ENCODE measurements at regions not wholly inside any gene's neighbourhood (a gene's known extent, or its start where the extent isn't known, plus 50 kb on each side); places are given as distances from the start of the nearest gene placed in this dataset.

DNA sequence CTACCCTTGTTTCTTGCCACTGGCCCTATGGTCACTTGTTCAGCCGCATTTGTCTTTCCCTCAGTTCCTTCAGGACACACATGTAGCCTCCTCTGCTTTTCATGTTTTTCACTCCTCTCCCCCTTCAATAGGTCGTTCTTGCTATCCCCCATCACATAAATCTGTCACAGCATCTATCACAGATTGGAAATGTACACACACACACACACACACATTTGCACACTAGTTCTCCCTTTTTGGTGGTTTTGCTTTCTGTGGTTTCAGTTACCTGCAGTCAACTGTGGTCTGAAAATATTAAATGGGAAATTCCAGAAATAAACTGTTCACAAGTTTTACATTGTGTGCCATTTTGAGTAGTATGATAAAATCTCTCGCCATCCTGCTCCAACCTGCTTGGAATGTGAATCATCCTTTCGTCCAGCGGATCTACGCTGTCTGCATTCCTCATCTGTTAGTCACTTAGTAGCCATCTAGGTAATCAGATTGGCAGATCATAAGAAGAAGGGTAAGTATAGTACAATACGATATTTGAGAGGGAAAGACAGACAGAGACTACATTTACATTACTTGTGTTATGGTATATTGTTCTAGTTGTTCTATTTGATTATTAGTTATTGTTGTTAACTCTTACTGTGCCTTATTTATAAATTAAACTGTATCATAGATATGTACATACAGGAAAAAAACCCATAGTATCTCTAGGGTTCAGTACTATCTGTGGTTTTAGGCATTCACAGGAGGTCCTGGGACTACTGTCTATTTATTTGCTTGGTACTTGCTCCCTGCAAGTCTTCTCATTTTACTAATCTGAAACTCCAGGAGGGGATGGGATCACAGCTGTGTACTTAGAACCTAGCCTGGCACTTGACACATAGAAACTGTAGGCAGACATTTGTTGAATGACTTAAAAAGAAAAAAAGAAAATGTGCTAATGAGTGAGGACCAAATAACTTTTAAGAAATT, 86.1 kb upstream of the PNPT1 start:
- H3K9ac ChIP-seq (ENCODE audit: low read depth, low read length, poor library complexity), result no peak overlapping the region
- H3K4ac ChIP-seq (ENCODE audit: low read length), result no peak overlapping the region
- H3K18ac ChIP-seq (ENCODE audit: low read length), result no peak overlapping the region
- no peak overlapping the region for H4K8ac ChIP-seq (ENCODE audit: low read depth, low read length)
- H3K4me2 ChIP-seq (ENCODE audit: insufficient read depth, low read length, poor library complexity, severe bottlenecking), result no peak overlapping the region
- H3K23ac ChIP-seq (ENCODE audit: low read depth, low read length, poor library complexity), result no peak overlapping the region
- no CpG with 5 or more reads among the region's 7 CpGs for WGBS, 2 donors (ENCODE audit: extremely low coverage in 2 of 2, insufficient read length in 2 of 2, insufficient replicate concordance in 1 of 2)
- no peak overlapping the region for H2BK5ac ChIP-seq (ENCODE audit: low read length)
- no peak overlapping the region for H2BK120ac ChIP-seq (ENCODE audit: low read depth, low read length)
- no peak overlapping the region for H2BK15ac ChIP-seq (ENCODE audit: low read length)
- H3K79me1 ChIP-seq (ENCODE audit: low read depth, low read length), result no peaks in the 10 kb centered on the region
- no peaks in the 10 kb centered on the region for H3K9me3 ChIP-seq (replicated peaks in 1 of 2; ENCODE audit: control insufficient read depth in 2 of 2, insufficient read depth in 1 of 2, low read depth in 1 of 2, low read length in 2 of 2)
- H3K4me3 ChIP-seq (ENCODE audit: low read length in 2 of 2), result no peak overlapping the region
- no peak overlapping the region for H2AFZ ChIP-seq (ENCODE audit: low read length)
- H3K4me1 ChIP-seq (ENCODE audit: control insufficient read depth in 2 of 2, insufficient read depth in 1 of 2, low read depth in 1 of 2, low read length in 2 of 2), result peaks cover 0 to 2% of the 10 kb centered on the region in 2 donors
- H2BK12ac ChIP-seq (ENCODE audit: low read length), result no peak overlapping the region
- no peak overlapping the region for H2AK5ac ChIP-seq (ENCODE audit: low read depth, low read length)
- peaks cover 0 to 1% (median 0%) of the 10 kb centered on the region in 3 experiments for H3K27me3 ChIP-seq (ENCODE audit: control insufficient read depth in 3 of 3, insufficient read depth in 3 of 3, low read depth in 1 of 3, low read length in 3 of 3)
- no peaks in the 10 kb centered on the region for H3K36me3 ChIP-seq (replicated peaks in 1 of 2; ENCODE audit: control insufficient read depth in 2 of 2, insufficient read depth in 2 of 2, low read length in 2 of 2)
- DNase-seq (ENCODE audit: low spot score), result no peak
- no peak overlapping the region for H3K27ac ChIP-seq (replicated peaks; ENCODE audit: low read length)
- H3K14ac ChIP-seq (ENCODE audit: low read length), result no peak overlapping the region
- no peak overlapping the region for H4K91ac ChIP-seq (ENCODE audit: low read depth, low read length, poor library complexity)

DNA sequence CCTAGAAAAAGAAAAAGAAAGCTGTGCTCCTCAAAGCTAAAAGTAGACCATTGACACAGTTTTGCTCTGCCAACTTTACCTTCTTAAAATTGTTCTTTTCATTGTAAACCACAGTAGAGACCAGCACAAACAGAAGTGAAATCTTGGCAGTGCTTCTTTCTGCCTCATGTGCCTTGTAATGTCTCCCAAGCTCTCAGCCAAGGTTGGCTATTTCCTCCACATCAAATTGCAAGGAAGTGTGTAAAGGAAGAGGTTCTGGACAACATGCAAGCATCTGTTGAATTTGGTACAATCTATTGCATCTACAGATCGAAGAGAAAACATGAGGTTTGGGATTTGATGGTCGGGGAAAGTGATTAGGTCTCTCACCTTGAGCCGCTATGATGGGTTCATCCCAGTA, 83.3 kb upstream of the PNPT1 start:
- Histone ChIP-seq H3K4me2 (ENCODE audit: insufficient read depth, low read length, poor library complexity, severe bottlenecking) (no peak overlapping the region), H3K14ac (ENCODE audit: low read length) (no peak overlapping the region), H3K9ac (ENCODE audit: low read depth, low read length, poor library complexity) (no peak overlapping the region), H2AK5ac (ENCODE audit: low read depth, low read length) (no peak overlapping the region), H3K4me3 (ENCODE audit: low read length in 2 of 2) (no peak overlapping the region), H2BK5ac (ENCODE audit: low read length) (no peak overlapping the region), H3K9me3 (replicated peaks in 1 of 2; ENCODE audit: control insufficient read depth in 2 of 2, insufficient read depth in 1 of 2, low read depth in 1 of 2, low read length in 2 of 2) (no peaks in the 10 kb centered on the region), H2BK12ac (ENCODE audit: low read length) (peak overlapping the region; percentile 65), H3K23ac (ENCODE audit: low read depth, low read length, poor library complexity) (no peak overlapping the region), H3K27ac (replicated peaks; ENCODE audit: low read length) (no peak overlapping the region), H3K4ac (ENCODE audit: low read length) (no peak overlapping the region), H2BK120ac (ENCODE audit: low read depth, low read length) (no peak overlapping the region), H3K79me1 (ENCODE audit: low read depth, low read length) (no peaks in the 10 kb centered on the region), H2BK15ac (ENCODE audit: low read length) (no peak overlapping the region), H3K4me1 (ENCODE audit: control insufficient read depth in 2 of 2, insufficient read depth in 1 of 2, low read depth in 1 of 2, low read length in 2 of 2) (peaks cover 0 to 2% of the 10 kb centered on the region in 2 donors), H3K27me3 (ENCODE audit: control insufficient read depth in 3 of 3, insufficient read depth in 3 of 3, low read depth in 1 of 3, low read length in 3 of 3) (peaks cover 0 to 5% (median 1%) of the 10 kb centered on the region in 3 experiments), H4K91ac (ENCODE audit: low read depth, low read length, poor library complexity) (no peak overlapping the region), H3K36me3 (replicated peaks in 1 of 2; ENCODE audit: control insufficient read depth in 2 of 2, insufficient read depth in 2 of 2, low read length in 2 of 2) (no peaks in the 10 kb centered on the region), H3K18ac (ENCODE audit: low read length) (no peak overlapping the region), H4K8ac (ENCODE audit: low read depth, low read length) (no peak overlapping the region), H2AFZ (ENCODE audit: low read length) (no peak overlapping the region)
- no peak for DNase-seq (ENCODE audit: low spot score)
- WGBS, 2 donors (ENCODE audit: extremely low coverage in 2 of 2, insufficient read length in 2 of 2, insufficient replicate concordance in 1 of 2), result no CpG with 5 or more reads among the region's 3 CpGs

DNA sequence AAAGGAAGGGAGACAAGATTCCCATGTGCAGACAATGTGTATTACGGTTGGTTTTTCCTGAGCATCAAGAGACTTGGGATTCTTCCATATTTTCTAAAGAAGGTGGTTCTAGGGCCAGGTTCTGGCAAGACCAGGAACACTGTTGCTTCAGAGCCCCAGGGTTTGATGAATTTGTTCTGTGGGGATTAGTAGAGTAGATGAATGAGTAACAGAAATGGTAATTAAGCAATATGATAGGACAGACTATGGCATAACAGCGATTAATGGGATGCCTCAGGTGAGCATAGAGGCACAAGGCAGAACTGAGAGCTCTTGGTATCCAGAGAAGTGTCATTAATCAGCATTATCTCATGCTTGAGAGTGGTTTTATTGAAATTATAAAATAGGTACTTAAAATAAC, 82.8 kb upstream of the PNPT1 start:
- H3K4me1 ChIP-seq (ENCODE audit: control insufficient read depth in 2 of 2, insufficient read depth in 1 of 2, low read depth in 1 of 2, low read length in 2 of 2), result peaks cover 0 to 2% of the 10 kb centered on the region in 2 donors
- H3K9ac ChIP-seq (ENCODE audit: low read depth, low read length, poor library complexity), result no peak overlapping the region
- no peak overlapping the region for H3K4me3 ChIP-seq (ENCODE audit: low read length in 2 of 2)
- no peaks in the 10 kb centered on the region for H3K9me3 ChIP-seq (replicated peaks in 1 of 2; ENCODE audit: control insufficient read depth in 2 of 2, insufficient read depth in 1 of 2, low read depth in 1 of 2, low read length in 2 of 2)
- no peak for DNase-seq (ENCODE audit: low spot score)
- no peaks in the 10 kb centered on the region for H3K36me3 ChIP-seq (replicated peaks in 1 of 2; ENCODE audit: control insufficient read depth in 2 of 2, insufficient read depth in 2 of 2, low read length in 2 of 2)
- no peak overlapping the region for H3K4ac ChIP-seq (ENCODE audit: low read length)
- H3K18ac ChIP-seq (ENCODE audit: low read length), result no peak overlapping the region
- H3K14ac ChIP-seq (ENCODE audit: low read length), result no peak overlapping the region
- H2AFZ ChIP-seq (ENCODE audit: low read length), result no peak overlapping the region
- no peak overlapping the region for H4K91ac ChIP-seq (ENCODE audit: low read depth, low read length, poor library complexity)
- H4K8ac ChIP-seq (ENCODE audit: low read depth, low read length), result no peak overlapping the region
- no peak overlapping the region for H3K27ac ChIP-seq (replicated peaks; ENCODE audit: low read length)
- H2BK5ac ChIP-seq (ENCODE audit: low read length), result no peak overlapping the region
- no peaks in the 10 kb centered on the region for H3K79me1 ChIP-seq (ENCODE audit: low read depth, low read length)
- H2BK12ac ChIP-seq (ENCODE audit: low read length), result no peak overlapping the region
- WGBS, 2 donors (ENCODE audit: extremely low coverage in 2 of 2, insufficient read length in 2 of 2, insufficient replicate concordance in 1 of 2), result no CpG with 5 or more reads among the region's 2 CpGs
- no peak overlapping the region for H2AK5ac ChIP-seq (ENCODE audit: low read depth, low read length)
- no peak overlapping the region for H3K4me2 ChIP-seq (ENCODE audit: insufficient read depth, low read length, poor library complexity, severe bottlenecking)
- no peak overlapping the region for H2BK15ac ChIP-seq (ENCODE audit: low read length)
- H3K27me3 ChIP-seq (ENCODE audit: control insufficient read depth in 3 of 3, insufficient read depth in 3 of 3, low read depth in 1 of 3, low read length in 3 of 3), result peaks cover 0 to 6% (median 1%) of the 10 kb centered on the region in 3 experiments
- no peak overlapping the region for H3K23ac ChIP-seq (ENCODE audit: low read depth, low read length, poor library complexity)
- no peak overlapping the region for H2BK120ac ChIP-seq (ENCODE audit: low read depth, low read length)

DNA sequence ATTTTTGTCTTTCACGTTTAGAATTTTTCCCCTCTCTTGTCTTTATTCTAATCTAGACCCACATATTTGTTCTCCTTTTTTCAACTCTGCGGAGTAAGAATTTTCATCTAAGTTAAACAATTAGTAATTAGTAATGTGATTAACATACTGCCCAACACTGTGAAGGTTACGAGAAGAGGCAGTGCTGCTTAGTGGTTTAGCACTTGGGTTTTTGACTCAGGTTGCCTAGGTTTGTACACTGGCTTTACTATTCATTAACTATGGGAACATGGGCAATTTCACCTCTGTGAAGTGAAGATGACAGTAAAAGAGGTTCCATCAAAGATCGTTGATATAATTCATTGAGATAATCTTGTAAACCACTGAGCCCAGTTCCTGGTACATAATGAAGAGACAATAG, 82.2 kb upstream of the PNPT1 start:
- WGBS, 2 donors (ENCODE audit: extremely low coverage in 2 of 2, insufficient read length in 2 of 2, insufficient replicate concordance in 1 of 2), result no CpG with 5 or more reads among the region's 4 CpGs
- Histone ChIP-seq H3K18ac (ENCODE audit: low read length) (no peak overlapping the region), H3K4me2 (ENCODE audit: insufficient read depth, low read length, poor library complexity, severe bottlenecking) (no peak overlapping the region), H2BK5ac (ENCODE audit: low read length) (no peak overlapping the region), H4K91ac (ENCODE audit: low read depth, low read length, poor library complexity) (no peak overlapping the region), H3K9me3 (replicated peaks in 1 of 2; ENCODE audit: control insufficient read depth in 2 of 2, insufficient read depth in 1 of 2, low read depth in 1 of 2, low read length in 2 of 2) (no peaks in the 10 kb centered on the region), H3K4ac (ENCODE audit: low read length) (no peak overlapping the region), H2BK15ac (ENCODE audit: low read length) (no peak overlapping the region), H2AK5ac (ENCODE audit: low read depth, low read length) (no peak overlapping the region), H3K27me3 (ENCODE audit: control insufficient read depth in 3 of 3, insufficient read depth in 3 of 3, low read depth in 1 of 3, low read length in 3 of 3) (peaks cover 0 to 9% (median 1%) of the 10 kb centered on the region in 3 experiments), H3K14ac (ENCODE audit: low read length) (no peak overlapping the region), H3K27ac (replicated peaks; ENCODE audit: low read length) (no peak overlapping the region), H3K4me1 (ENCODE audit: control insufficient read depth in 2 of 2, insufficient read depth in 1 of 2, low read depth in 1 of 2, low read length in 2 of 2) (peaks cover 0 to 2% of the 10 kb centered on the region in 2 donors), H3K9ac (ENCODE audit: low read depth, low read length, poor library complexity) (no peak overlapping the region), H2BK120ac (ENCODE audit: low read depth, low read length) (no peak overlapping the region), H4K8ac (ENCODE audit: low read depth, low read length) (no peak overlapping the region), H3K79me1 (ENCODE audit: low read depth, low read length) (no peaks in the 10 kb centered on the region), H3K23ac (ENCODE audit: low read depth, low read length, poor library complexity) (no peak overlapping the region), H2AFZ (ENCODE audit: low read length) (no peak overlapping the region), H3K4me3 (ENCODE audit: low read length in 2 of 2) (no peak overlapping the region), H3K36me3 (replicated peaks in 1 of 2; ENCODE audit: control insufficient read depth in 2 of 2, insufficient read depth in 2 of 2, low read length in 2 of 2) (no peaks in the 10 kb centered on the region), H2BK12ac (ENCODE audit: low read length) (no peak overlapping the region)
- no peak for DNase-seq (ENCODE audit: low spot score)

Measured in neuronal stem cell (in vitro differentiated cells).